Mammary epithelial cell (primary cell): ENCODE measurements at regions not wholly inside any gene's neighbourhood (a gene's known extent, or its start where the extent isn't known, plus 50 kb on each side); places are given as distances from the start of the nearest gene placed in this dataset.

Source experiments
- CTCF ChIP-seq, 2 donors: IDR thresholded peaks in 1 of 2; conservative IDR thresholded peaks in 1 of 2; 2 replicates each; pipeline ENCODE4 v1.5.1; 2011 to 2012; ENCODE audit warnings: inconsistent platforms in 2 of 2, low read length in 2 of 2, mild to moderate bottlenecking in 2 of 2, control low read depth in 1 of 2, low read depth in 1 of 2; ENCODE audit not compliant: insufficient read depth in 1 of 2; ENCODE audit errors: extremely low read depth in 1 of 2
- EZH2 ChIP-seq: IDR thresholded peaks from 2 replicates; pipeline ENCODE4 v1.6.1; 2012; ENCODE audit warnings: low read length, inconsistent platforms, borderline replicate concordance

GRCh38 chr10:84801916-84802315 is 473.5 kb downstream of the CCSER2 start:
- no peak for TF ChIP-seq CTCF (conservative IDR thresholded peaks at IDR 0.05 in 1 of 2, IDR thresholded peaks at IDR 0.05 in 1 of 2; ENCODE audit: extremely low read depth in 1 of 2, insufficient read depth in 1 of 2, low read depth in 1 of 2, low read length in 2 of 2)
- no peak for TF ChIP-seq EZH2
